NT2/D1 (cell line): ENCODE measurements at regions not wholly inside any gene's neighbourhood (a gene's known extent, or its start where the extent isn't known, plus 50 kb on each side); places are given as distances from the start of the nearest gene placed in this dataset.

ENCODE experiments used
- SUZ12 ChIP-seq: IDR thresholded peaks from 2 replicates; pipeline ENCODE4 v1.6.1; 2011; ENCODE audit not compliant: insufficient read length, insufficient read depth; ENCODE audit errors: extremely low read depth
- YY1 ChIP-seq: IDR thresholded peaks from 2 replicates; pipeline ENCODE4 v1.6.1; 2011; ENCODE audit not compliant: insufficient read length, insufficient read depth
- ZNF274 ChIP-seq: IDR thresholded peaks from 2 replicates; pipeline ENCODE4 v1.6.1; 2011; ENCODE audit warnings: mild to moderate bottlenecking, low read depth, low read length

GRCh38 chr9:99537996-99538395 is 283.7 kb upstream of the NR4A3 start:
- TF ChIP-seq YY1 (no peak), ZNF274 (no peak), SUZ12 (no peak)
